ENCODE measurements at regions not wholly inside any gene's neighbourhood (a gene's known extent, or its start where the extent isn't known, plus 50 kb on each side); places are given as distances from the start of the nearest gene placed in this dataset.

DNA sequence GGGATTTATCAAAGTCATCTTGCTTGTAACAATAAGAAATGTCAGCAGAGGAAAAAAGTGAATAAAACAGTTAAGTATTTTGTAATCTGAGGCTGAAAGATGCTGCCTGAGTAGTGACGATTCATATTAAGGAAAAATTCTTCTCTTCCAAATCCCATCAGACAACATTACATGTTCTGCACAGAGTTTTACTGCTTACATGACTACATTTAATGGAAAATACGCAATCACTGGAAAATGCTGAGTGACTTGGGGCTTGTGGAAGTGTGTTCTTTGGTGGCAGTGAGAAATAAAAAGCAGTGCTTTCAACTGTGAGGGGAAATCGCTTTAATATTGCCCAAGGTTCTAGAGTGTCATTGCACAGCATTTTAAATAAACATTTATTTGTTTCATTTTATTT, 1025.2 kb upstream of the GOT2 start:
- no peak for DNase-seq

DNA sequence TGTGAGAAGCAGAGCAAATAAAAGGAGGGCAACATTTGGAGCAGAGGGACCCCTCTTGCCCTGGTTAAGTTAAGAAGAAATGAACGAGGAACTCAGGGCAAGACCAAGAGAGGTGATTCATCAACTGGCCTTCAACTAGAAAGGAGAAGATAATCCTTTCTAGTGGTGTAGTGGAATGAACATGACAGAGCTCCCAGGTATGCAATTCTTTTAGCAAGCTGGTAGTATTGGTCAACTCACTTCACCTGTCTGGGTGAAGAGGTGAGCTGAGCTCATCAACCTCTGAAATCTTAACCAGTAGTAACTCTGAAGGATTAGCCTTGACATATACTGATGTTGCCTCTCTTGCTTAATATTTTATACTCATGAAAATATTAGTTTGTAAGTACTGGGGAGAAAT, 1024.7 kb upstream of the GOT2 start:
- no peak for DNase-seq

DNA sequence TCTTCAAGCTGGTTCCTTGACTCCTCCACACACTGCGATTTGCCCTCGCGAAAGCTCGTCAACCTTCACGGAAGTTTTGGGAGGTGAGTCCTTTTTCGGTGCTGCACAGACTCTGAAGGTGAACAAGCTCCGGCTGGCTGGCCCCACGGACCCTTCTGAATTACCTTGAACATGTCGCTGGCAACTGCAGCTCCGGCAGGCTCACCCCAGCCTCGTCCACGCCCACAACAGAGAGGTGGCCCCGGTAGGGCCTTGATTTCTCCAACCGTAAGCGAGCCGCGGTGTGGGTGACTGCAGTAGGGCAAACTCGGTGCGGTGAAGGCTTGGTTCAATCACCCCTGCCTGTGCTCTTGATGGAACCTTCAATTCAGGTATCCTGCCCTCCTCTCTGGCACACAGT, 1020.7 kb upstream of the GOT2 start:
- no peak for DNase-seq

DNA sequence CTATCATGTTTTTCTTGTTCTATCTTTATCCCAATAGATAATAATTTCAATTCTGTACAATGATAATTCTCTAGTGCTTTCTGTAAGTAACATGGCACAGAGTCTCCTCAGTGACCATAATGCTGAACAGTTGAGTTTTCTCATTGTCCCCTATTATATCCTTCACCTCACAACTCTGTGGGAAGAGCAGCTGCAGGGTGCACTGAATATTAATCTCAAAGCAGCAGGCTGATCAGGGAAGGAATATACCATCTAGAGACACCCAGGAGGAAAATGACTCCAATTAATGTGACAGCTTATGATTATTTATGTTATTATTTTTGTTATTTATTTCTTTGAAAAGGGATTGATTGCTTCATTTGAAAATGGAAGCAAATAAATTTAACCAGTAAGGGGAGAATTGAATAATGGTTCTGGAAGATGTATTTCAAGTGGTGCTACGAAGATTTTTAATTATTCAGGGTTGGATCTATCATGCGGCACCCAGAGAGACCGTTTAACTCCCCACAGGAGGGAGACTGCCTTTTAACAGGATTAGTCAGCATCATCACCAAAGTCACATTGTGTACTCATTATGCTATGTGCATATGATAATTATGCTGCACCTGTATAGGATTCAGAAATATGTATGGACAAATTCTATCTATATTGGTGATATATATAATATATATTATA, 1015.7 kb upstream of the GOT2 start:
- no peak for DNase-seq

DNA sequence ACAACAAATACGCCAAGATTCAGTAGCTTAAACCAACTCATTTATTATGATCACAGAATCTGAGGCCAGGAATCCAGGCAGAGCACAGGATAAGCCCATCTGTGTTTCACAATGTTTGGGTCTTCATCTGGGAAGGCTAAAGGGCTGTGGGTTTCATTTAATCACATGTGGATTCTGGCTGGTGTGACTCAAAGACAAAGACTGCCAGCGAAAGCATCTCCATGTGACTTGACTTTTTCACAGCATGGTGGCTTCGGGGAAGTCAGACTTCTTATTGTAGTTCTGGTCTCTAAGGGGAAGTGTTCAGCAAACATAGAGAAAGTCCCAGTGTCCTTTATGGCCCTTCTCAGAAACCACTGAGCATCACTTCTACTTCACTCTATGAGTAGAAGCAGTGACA, 1014.4 kb upstream of the GOT2 start:
- no peak for DNase-seq

DNA sequence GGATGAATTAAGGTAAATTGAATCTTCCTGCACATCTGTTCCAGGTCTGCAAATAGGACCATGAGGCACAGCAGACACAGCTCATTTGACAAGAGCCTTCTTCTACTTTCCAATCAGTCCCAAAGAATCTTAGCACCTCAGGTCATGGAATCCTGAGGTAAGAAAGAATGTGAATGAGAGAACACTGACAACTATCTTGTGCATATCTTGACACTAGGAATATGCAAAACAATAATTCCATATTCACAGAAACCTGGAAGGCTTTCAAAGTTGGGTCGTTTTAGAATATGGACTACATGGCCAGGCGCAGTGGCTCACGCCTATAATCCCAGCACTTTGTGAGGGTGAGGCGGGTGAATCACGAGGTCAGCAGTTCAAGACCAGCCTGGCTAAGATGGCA, 1009.4 kb upstream of the GOT2 start:
- no peak for DNase-seq

DNA sequence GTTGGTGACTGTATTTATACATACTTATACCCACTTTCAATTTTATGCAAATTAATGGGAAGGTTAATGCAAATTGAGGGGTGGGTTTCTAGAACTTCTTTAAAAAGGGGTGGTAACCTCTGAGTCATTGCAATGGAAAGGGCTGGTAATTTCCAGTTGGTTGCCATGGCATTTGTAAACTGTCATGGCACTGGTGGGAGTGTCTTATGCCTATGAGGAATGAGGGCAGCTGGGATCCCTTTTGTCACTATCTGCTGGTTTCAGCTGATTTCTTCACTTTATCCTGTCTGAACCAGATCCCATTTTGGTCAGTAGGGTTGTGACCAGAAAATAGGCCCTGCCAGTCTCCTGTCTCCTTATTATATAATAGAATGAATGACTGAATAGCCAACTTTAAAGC, 1006.7 kb upstream of the GOT2 start:
- peak in 1 of 2 experiments; percentile 6 for DNase-seq

DNA sequence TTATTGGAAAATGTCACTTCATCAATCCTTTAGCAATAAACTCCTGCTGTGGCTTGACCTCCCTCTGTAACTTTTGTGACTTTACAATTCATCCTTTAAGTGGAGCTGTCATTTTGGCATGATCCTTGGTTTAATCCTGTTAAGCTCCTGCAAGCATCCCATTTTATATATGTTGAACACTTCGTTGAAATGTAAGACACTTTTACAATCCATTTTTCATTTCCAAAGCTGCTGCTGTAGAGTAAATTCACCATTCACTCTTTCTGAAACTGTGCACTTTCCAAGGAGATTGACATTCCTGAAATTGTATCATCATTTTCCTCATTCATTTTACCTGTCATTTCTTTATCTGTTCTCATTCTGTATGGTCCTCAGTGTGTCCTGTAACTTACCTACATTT, 1003.2 kb upstream of the GOT2 start:
- DNase-seq, result no peak

DNA sequence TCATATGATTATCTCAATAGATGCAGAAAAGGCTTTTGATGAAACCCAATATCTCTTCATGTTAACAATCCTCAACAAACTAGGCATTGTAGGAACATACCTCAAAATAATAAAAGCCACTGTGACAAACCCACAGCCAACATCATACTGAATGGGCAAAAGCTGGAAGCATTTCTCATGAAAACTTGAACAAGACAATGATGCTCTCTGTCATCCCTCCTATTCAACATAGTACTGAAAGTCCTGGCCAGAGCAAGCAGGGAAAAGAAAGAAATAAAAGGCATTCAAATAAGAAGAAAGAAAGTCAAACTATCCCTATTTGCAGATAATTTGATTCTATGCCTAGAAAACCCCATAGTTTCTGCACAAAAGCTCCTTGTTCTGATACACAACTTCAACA, 999.2 kb upstream of the GOT2 start:
- no peak for DNase-seq

DNA sequence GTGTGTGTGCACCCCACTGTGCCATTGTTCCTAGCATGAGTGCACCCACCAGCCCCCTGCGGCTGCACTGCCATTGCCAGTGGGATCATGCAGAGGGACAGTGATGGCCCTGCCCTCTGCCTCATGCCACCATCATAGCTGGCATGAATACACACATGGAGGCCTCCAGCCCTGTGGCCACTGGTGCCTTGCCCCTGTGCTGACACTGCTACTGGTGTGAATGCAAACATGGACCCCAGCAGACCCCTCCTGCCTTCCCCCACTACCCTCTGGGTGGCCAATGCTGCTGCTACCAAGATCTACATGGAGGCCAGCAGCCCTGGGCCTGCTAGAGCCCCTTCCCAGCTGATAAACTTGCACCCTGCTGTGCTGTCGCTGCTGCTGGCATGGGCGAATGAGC, 995.5 kb upstream of the GOT2 start:
- DNase-seq, result no peak

DNA sequence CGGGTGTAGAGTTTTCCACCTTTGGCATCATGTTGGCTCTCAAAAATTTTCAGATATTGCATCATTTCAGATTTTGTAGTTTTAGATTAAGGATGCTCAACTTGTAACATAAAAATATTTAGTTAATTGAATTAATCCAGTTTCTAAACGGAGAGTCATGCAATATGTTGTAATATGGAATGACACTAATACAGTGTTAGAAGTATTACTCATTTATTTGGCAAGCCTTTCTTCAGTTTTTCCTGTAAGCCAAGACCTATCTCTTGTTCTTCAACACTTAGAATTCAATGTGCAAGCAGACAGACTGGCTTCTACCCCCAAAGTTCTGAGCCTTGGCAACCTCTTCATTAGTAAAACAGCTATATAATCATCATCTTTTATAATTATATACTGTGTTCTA, 985.0 kb upstream of the GOT2 start:
- no peak for DNase-seq

DNA sequence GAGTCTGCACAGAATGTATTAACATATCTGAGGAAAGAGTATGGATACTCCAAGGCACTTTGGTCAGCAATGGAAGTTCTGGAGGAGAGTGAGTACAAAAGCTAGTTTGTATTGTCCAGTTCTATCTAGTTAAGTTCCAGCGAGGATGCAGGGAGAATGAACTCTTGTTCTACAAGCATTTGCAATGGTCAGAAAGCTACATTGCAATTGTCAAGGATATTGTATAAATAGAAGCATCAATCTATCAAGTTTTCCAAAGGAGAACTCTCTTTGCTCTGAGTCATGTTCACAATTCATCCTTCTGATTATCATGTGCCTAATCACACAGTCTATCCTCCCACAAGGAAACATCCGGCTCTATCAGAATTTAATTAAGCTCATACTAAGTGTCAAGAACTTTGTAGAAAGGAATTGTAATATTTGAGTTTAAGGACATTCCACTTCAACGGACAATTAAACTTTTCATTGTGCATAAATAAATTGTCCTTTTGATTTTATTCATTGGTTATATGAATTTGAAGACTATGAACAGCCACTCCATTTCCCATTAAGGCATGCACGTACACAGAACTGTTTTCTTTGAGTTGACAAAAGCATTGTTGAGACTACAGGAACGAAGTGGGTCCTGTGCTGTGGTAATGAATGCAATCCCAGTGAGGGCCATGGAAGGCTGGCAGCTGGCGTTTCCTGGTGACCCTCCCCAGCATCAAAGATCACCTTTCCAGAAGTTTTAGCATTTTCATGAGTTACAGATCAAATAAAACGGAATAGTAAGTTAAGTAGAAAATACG, 973.5 kb upstream of the GOT2 start:
- DNase-seq, result no peak

DNA sequence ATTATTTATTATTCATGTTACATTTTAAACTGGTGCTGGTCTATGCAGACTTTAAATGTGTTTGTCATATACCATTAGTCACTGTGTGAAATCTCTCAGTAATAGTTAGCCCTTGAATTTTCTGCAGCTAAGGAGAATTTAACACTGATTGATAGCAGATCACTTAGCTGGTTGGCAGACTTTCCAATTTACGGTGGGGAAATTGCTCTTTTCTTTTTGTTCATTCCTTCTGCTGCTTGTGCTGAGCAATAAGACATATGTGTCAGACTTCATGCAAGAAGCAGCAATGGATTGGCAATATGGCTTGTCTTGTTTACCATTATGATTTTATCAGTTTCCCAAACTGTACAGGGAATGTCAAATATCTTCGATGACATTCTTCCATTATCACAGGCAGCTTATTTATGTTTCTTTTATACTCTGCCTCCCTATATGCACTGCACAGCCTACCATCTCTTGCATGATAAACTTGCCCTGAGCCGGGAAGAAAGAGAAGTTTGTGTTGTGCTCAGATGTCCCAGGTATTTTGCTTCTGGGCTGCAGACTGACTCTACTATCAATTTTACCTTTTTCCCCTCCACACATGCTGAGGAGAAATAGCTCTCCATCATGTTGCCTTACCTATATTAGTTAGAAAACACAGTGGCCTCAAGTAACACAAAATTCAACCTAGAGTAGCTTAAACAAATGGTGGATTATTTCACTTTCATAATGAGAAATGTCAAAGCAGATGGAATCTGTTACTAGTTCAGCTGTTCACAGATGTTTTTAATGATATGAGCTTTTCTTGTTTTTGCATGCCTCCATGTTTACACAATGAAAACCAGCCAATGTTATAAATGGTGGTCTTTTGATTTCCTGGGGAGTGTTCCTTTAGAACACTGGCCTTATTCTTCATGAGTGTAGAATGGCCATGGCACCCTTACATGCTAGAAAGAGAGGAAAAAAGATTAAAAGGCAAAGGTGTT, 968.1 kb upstream of the GOT2 start:
- no peak for DNase-seq

DNA sequence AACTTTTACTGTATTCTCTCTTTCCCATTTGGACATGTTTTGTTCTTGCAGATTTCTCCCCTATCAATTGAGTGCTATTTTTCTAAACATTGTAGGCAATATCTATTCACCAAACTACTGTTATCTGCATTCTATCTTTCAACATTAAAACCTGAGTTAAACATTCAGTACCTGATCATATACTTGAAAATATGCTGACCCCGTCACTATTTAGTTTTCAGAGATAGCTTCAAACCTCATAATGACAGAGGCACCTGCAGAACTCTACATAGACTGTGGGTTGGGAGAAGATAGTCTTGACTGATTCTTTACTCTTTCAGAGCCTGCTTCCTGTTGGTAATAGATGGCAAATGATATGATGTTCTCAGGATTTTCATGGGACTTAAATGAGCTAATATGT, 965.7 kb upstream of the GOT2 start:
- DNase-seq, result no peak

DNA sequence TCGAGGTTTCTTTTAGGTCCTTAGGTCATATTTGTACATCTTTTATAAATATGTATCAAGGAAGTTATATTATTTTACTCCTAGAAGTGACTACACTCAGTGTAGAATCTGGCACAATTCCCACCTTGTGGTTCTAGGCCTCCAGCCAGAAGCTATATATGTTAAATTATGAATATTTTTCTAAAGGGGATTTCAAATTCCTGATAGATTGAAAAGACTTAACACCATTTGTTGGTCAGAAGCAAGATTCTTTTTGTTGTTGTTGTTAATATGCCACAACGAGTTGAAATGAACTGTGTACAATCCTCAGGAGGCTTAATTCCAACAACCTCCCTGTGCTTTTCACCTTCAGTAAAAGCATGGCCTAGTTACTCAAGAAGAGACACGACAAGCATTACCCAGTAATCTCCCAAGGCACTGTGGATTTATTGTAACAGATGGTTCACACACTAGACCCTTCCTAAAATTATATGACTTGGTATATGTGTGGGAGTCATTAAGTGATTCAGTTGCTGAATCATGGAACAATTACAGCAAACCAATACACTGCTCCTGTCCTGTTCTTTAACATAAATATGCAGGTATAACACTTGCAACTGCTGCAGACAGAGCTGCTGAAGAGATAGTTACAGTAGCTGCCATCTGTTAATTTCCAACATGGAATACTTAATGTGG, 964.4 kb upstream of the GOT2 start:
- no peak for DNase-seq

DNA sequence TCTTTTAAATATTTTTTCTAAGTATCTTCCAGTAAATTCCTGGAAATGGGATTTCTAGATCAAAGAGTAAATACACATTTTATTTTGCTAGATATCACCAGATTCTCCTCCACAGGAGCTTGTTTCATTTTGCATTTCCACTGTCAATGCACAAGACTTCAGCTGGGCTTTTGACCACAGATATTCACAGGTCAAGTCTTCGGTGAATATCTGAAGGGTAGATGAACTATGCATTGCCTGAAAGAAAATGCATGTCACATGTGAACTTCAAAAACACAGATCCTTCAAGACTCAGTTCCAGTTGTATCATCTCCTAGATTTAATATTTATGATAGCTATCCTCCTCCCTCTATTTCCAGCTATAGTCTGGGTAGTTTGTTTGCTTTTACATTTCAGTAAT, 963.6 kb upstream of the GOT2 start:
- DNase-seq, result no peak

DNA sequence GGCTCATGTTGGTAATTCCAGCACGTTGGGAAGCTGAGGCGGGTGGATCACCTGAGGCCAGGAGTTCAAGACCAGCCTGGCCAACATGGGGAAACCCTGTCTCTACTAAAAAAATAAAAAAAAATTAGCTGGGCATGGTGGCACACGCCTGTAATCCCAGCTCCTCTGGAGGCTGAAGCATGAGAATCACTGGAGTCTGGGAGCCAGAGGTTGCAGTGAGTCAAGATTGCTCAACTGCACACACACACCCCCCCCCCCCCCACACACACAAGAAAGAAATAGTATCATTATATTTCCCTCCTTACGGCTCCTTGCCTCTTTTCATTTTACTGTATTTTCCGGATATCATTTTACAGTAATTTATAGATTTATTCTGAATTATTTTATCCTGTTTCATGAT, 963.1 kb upstream of the GOT2 start:
- DNase-seq, result no peak

DNA sequence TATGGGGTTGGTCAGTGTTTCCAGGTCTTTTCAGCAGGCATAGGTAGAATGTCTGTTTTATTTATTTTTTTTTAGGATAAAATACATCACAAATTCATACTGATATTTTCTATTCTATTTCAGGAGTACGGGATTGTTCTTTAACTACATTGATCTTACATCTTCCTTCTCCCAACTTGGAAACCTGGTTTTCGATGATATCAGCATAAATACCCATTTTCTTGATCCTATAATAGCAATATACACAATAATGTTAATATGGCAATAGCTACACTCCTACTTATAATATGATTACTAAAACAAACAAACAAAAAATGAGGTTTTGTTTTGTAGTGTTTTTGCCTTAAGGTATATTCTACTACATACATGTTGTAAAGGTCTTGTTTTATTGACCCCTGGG, 962.4 kb upstream of the GOT2 start:
- no peak for DNase-seq

DNA sequence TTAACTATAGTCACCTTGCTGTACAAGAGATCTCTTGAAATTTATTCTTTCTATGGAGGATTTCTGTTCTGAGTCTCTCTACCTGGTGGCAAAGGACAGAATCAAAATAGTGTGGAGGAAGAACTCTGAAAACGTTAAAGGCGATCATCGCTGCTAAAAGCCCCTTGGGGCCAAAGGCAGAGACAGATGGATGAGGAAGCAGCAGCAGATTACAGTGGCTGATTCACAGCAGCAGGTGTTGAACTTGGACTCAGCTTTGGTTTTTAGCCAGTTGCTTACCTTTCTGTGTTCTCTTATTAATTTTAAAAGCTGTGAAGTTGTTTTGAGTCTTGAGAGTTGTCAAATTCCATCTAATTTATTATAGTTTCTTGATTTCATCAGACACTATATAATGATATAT, 956.1 kb upstream of the GOT2 start:
- DNase-seq, result peak; percentile 15 to 55

DNA sequence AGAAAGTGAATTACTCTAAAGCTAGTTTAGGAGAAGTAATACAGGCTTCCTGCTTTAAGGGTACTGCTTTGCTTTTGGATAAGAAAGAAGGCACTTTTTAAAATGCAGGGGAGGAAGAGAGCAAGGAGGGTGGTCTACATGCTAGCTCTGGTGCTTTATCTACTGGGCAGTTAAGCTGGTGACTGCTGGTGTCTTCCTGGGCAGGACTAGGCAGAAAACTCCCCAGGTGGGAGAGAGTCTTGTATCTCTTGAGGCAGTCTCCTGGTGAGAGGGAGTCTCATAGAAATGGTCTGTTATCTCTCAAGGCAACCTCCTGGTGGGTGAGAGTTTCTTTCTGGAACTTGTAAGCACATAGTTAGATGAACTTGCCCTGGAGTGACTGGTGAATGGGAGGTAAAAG, 953.9 kb upstream of the GOT2 start:
- DNase-seq, result no peak

DNA sequence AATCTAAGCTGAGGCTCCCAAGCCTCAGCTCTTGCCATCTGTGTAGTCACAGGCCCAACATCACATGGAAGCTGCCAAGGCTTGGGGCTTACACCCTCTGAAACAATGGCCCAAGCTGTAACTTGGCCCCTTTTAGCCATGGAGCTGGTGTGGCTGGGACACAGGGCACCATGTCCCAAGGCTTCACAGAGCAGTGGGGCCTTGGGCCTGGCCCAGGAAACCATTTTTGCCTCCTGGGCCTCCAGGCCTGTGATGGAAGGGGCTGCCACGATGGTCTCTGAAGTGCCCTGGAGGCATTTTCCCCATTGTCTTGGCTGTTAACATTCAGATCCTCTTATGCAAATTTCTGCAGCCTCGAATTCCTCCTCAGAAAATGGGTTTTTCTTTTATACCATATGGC, 952.3 kb upstream of the GOT2 start:
- no peak for DNase-seq

DNA sequence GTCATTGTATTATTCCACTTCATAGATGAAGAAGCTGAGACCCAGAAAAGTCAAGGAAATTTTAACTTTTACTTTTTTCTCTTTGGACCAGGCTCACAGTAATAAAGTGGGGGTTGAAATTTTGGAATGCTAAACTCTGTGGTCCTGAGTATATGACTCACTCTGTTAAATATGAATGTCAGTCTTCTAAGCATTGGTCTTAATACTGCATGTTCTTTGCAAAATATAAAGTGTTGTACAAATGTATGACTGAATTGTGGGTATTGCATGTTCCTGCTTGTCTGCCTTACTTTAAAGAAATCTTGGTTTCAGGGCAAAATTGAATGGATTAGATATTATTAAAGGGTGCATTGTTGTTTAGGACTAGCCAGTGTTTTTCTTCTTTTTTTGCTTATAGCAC, 950.8 kb upstream of the GOT2 start:
- DNase-seq, result no peak

DNA sequence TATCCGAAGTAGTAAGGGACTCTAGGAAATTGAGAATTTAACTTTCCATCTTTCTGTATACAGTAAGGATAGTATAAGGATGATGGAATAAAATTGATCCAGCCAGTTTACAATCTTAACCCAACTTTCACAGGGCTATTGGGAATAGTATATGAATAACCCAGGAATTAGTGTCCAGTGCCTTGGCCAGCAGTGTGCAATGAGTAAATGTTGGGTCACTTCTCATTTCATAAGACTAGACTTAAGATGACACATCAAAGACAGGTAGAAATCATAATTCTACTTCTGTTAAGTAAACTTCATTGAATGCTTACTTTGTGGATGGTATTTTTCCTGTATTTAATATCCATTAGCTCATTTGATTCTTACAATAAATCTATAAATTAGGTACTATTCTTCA, 949.6 kb upstream of the GOT2 start:
- no peak for DNase-seq
